GM21360 (cell line): ENCODE measurements at regions not wholly inside any gene's neighbourhood (a gene's known extent, or its start where the extent isn't known, plus 50 kb on each side); places are given as distances from the start of the nearest gene placed in this dataset.
"Not testable (repeated sequence)": the region's sequence is repeated elsewhere in the genome, so short reads cannot be mapped to it uniquely, and the experiment has no call there.

ENCODE experiments used
- ATAC-seq: cut with Tn5 transposase; IDR thresholded peaks from one replicate; pipeline ENCODE4 v1.9.1; 2021; ENCODE audit warnings: mild to moderate bottlenecking, moderate library complexity; ENCODE audit not compliant: unreplicated experiment

DNA sequence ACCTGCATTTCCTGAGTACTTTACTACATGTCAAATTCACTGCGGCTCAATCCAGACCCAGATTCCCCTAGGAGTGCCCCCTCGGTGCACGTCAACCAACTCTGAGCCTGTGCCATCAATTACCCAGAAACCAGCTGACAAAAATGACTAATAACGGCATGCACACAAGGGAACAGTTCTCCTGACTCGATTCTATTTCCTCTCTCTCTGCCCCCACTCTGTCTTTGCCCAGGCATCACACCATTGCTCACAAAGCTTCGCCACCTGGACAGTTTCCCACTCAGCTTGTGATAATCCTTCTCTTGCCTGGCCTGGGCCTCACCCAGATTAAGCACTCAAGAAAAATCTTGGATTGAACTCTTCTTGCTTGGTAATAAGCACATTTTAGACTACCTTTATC lies 115.3 kb upstream of the NDUFV2 start:
- no peak for ATAC-seq

DNA sequence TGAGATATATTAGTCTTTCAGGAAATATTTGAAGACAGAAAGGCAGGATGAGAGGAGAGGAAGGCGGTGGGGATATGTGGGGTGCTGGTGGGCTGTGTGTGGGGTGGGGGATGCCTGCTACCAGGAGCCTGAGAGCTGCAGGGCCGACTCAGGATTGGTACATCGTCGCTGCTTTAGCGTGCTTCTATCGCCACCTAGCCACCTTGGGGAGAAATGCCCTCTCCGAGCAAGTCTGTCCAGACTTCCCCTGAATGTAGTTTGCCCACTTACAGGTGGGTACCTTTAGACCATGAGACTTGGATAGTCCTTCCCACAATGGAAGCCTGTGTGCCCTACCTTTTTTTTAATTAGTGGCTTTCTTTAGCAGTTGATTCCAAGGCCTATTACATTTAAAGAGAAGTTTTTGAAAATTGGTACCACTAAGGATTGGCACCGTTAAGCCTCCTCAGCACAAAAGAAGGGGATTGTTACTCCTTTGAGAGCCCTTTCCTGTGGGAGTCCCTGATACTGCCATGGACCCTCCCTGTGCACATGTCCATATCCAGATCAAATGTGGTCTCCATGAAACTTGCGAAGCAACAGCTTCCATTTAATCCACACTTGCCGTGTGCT lies 114.1 kb upstream of the NDUFV2 start:
- peak; percentile 83 for ATAC-seq

DNA sequence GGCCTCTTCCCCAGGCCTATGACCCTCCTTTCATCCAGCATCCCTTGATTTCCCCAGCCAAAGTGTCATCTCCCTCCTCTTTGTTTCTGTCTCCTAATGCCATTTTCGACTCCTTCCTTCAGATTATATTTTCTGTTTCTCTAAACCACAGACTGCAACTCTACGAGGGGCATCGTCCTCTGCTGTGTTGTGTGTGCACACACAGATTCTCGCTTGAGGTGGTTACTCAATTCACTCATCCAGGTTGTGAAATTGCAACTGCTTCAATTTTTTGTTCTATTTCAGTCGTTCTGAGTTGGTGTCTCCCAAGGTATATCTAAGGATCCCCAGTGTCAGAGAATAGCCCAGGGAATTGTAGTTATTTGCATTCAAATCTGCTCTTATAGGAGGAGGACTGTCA lies 113.5 kb upstream of the NDUFV2 start:
- ATAC-seq, result no peak

DNA sequence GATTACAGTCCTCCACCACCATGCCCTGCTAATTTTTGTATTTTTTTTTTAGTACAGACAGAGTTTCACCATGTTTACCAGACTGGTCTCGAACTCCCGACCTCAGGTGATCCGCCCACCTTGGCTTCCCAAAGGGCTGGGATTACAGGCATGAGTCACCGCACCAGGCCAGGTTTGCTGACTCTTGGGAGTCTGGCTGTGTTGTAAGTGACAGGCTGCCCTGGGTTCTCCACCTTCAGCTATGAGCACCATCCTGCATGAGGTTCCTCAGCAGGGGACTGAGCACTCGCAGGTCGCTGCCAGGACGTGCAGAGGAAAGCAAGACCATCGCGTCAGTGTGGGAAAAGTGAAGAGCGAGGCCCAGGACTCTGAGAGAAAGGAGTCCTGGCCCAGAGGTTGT lies 112.6 kb upstream of the NDUFV2 start:
- no peak for ATAC-seq

DNA sequence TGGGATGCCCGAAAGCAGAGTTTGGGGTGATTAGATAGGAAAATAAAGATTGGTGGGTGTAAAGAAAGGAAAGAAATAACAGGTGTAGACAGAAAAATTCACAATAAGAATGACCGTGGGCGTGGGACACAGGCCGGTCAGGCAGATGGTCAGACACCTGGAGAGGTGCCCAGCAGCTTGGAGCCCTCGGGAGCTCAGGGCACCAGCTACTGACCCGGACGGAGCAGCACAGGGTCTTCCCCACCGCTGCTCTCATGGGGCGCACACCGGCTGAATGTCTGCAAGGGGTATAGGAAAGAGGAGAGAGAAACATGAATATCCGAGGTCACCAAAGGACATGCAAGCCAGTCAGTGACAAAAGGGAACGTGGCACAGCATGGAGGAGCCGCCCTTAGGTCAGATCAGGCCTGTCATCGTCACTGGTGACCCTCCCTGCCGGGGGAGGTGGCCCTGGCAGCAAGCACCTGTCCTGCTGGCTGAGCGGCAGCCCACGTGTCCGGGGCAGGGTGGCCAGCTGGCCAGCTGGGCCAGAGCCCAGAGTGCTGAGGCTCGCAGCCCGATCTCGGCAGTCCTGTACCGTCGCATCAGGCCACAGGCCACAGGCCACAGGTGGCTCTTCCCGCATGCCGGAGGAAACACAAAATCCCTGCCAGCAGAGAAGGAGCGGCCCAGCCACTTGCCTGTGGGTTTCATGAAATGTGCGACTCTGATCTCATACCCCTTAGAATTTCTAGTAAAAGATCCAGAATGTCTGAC lies 112.0 kb upstream of the NDUFV2 start:
- no peak for ATAC-seq

DNA sequence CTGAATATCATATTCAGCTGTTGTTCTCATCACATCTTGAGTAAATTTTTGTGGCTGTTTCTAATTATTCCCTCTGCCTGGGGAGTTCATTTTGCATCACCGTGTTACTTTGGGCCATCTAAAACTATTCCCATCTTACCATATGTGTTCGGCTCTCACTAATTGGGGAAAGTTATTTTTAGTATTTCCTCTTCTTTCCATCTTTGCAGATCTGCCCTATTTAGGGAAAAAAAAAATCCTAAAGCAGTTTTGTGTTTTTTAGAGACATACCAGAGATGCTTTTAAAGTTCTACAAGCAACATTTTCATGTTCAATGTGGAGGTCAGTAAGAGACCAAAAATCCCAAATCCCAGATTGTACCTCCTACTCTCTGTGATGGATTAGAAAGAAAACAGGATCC lies 111.3 kb upstream of the NDUFV2 start:
- ATAC-seq, result no peak

DNA sequence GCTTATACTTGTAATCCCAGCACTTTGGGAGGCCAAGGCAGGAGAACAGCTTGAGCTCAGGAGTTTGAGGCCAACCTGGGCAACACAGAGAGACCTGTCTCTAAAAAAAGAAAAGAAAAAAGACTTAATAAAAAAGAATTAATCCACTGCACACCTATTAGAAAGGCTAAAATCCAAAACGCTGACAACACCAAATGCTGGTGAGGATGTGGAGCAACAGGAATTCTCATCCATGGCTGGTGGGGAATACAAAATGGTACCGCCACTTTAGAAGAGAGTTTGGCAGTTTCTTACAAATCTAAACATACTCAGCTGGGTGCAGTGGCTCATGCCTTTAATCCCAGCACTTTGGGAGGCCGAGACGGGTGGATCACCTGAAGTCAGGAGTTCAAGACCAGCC lies 110.0 kb upstream of the NDUFV2 start:
- not testable (repeated sequence) for ATAC-seq

DNA sequence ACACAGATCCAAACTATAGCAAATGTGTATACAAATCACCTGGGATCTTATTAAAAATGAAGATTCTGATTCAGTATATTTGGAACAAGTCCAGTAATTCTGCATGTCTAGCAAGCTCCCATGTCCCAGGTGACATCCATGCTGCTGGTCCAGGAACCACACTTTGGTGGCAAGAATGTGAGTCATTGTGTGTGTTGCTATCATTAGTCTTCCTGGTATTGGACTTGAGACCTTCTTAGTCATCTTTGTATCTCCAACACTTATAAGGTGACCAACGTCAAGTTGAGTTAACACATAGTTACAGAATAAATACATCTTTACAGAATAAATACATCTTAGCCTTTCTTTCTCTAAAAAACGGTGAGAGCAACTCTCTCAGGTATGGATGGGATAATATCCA lies 107.9 kb upstream of the NDUFV2 start:
- no peak for ATAC-seq

DNA sequence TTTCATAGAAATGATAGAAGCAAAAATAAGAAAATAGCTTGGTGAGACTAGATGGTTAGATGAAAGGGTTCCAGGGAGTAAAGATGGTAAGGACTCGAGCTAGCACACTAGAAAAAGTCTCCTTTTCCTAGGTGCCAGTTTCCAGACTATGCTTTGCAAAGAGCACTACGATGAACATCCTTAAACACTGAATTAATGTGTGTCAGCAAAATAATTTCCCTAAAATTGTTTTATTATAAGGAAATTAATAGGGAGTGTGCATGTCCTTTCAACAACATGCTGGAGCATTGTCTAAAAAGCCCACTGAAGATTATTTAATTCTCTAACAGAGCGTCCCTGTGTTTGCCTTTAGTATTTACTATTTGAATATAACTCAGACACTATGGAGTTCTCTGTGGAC lies 107.4 kb upstream of the NDUFV2 start:
- ATAC-seq, result no peak

DNA sequence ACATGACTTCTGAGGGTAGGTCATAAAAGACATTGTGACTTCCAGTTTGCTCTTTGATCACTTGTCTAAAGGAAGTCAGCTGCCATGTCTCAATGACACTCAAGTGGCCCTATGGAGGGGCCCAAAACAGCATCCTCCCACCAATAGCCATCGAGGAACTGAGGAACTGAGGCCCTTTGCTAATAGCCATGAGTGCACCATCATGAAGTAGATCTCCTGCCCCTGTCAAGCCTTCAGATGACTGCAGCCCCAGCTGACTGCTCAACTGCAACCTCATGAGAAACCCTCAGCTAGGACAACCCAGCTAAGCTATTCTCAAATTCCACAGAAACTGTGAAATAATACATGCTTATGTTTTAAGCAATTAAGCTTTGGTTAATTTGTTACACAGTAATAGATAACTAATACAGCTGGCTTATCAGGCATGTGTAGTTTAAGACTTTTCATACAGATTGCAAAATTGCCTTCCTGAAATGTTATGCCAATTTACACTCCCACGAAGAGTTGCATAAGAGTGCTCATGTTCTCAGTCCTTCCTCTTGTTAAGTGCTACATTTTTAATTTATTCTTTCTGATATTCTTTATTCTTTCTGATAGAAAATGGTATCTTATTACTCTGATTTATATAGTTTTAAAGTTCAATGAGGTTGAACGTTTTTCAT lies 105.6 kb upstream of the NDUFV2 start:
- no peak for ATAC-seq

DNA sequence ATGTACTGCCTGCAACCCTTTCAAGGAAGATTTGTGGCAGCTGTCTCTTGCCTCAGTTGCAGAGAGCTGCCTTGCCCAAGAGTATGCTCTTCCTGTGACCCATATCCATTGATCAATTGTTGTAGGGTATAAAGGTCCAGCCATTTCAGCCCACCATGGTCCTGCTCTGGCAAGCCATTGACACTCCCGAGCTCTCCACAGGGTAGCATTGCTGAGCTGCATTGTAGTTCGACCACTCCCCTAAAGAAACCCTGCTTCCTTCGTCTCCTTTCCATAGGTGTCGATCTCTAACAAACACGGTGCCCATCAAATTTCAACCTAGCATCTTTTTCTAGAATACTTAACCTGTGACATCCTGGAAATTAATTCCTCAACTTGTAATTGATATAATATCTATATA lies 104.9 kb upstream of the NDUFV2 start:
- no peak for ATAC-seq

DNA sequence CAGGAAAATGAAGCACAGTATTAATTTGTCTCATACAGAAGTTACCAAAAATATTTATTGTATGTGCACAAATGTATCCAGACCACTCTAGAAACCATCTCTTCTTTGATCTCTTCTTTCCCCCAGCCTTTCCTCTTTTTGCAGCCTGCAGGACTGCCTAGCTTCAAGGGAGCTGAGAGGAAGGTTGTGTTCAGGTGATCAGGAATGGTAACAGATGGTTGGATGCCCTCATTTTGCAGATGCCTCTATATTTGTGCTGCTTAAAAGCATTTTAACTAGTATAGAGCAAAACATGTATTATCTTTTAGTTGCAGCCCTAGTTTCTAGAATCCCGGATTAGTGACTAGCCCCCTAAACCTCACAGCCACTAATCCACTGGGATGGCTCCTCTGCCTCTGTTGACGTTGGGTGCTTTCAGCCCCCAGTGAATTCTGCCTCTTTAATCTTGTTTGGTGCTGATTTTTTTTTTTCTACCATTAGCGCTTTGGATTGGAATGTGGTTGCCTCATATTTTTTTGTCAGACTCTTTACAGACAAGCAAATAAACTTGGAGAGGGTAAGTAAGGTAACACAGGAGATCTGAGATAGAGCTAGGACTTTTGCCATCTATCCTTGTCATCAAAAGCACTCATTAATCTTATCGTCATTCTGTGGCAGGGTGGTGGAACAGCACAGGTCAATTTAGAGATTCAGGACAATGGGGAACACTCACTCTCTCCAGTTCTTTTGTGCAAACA lies 103.8 kb upstream of the NDUFV2 start:
- ATAC-seq, result no peak

DNA sequence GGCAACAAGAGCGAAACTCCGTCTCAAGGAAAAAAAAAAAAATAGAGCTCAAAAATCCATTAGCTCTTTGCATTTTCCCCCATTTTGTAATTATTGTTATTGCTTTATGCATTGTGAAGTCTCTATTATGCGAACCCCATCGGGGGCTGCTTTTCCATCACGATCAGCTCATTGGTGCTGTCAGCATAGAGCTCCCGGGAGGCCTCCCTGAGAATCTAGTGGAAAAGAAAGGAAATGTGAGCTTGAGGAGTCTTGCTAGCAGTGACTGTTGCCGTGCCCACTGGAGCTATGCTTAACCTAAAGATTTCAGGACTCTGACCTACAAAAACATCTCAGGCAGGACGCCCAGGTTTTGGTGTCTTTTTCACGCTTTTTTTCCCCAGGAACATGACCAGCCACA lies 102.6 kb upstream of the NDUFV2 start:
- ATAC-seq, result no peak

DNA sequence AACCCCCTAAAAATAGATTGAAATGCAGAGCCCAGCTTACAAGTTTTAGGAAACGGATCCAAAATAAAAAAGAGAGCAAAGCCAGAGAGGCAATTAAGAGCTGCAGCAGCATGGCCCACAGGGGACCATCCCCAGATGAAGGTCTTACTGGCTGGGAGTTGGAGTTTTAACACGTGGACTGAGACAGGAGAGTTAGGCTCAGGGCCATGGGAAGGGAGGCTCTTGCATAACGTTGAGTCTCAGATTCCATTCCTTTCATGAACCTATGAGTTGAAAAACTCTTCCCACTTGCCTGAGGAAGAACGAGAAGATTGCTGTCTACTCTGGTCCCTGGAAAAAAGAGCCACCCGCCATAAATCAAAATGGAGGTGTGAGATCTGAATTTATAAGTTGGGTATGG lies 101.8 kb upstream of the NDUFV2 start:
- no peak for ATAC-seq

DNA sequence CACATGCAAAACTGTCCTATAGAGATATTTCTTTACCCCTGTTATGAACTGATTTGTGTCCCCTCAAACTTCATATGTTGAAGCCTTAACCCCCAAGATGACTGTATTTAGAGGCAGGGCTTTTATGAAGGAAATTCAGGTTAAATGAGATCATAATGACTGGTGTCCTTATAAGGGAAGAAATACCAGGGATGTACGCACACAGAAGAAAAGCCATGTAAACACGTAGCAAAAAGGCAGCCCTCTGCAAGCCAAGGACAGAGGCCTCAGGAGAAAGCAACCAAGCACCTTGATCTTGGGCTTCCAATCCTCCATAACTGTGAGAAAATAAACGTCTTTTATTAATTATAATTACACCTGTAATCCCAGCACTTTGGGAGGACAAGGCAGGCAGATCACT lies 101.3 kb upstream of the NDUFV2 start:
- ATAC-seq, result no peak

DNA sequence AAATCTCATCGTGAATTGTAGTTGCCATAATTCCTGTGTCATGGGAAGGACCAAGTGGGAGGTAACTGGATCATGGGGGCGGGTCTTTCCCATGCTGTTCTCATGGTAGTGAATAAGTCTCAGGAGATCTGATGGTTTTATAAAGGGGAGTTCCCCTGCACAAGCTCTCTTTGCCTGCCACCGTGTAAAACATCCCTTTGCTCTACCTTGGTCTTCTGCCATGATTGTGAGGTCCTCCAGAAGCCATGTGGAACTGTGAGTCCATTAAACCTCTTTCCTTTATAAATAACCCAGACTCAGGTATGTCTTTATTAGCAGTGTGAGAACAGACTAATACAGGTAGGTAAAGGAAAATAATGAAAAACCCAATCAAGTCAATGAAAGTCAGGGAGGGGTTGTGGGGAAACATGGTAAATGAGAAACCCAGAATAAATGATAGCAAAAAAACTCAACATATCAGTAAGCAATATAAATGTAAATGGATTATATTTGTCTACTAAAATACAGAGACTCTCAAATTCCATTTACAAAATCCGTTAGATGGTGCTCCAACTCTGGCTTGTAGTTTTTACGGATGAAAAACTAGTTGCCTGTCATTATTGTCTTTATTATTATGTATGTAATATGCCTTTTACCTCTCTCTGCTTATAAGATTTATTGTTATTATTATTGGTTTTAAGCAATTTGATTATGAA lies 98.9 kb upstream of the NDUFV2 start:
- no peak for ATAC-seq

DNA sequence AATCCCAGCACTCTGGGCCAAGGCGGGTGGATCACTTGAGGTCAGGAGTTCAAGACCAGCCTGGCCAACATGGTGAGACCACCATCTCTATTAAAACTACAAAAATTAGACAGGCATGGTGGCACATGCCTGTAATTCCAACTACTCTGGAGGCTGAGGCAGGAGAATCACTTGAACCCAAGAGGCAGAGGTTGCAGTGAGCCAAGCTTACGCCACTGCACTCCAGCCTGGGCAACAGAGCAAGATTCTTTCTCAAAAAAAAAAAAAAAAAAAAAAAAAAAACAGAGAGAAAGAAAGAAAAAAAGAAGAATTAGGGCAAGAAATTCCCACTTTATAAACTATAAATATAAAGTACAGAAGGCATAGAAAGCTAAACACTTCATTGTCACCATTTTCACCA lies 98.2 kb upstream of the NDUFV2 start:
- ATAC-seq, result not testable (repeated sequence)

DNA sequence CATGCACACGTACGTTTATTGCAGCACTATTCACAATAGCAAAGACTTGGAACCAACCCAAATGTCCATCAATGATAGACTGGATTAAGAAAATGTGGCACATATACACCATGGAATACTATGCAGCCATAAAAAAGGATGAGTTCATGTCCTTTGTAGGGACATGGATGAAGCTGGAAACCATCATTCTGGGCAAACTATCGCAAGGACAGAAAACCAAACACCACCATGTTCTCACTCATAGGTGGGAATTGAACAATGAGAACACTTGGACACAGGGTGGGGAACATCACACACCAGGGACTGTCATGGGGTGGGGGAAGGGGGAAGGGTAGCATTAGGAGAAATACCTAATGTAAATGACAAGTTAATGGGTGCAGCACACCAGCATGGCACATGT lies 94.8 kb upstream of the NDUFV2 start:
- ATAC-seq, result not testable (repeated sequence)

DNA sequence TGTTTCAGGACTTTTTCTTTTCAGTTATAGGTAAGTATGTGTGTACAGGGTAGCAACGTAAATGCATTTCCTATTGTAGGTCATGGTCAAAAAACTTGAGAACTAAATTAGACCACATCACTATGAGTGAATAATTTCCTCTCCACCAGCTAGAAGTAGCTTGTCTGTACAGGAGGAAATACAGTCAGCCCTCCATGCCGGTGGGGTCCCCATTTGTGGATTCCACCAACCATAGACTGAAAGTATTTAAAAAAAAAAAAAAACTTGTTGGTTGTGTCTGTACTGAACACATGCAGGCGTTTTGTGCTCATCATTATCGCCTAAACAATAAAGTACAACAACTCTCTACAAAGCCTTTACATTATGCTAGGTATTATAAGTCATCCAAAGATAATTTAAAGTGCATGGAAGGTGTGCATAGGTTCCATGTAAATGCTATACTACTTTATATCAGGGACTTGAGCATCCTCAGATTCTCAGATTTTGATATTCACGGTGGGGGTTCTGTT lies 94.2 kb upstream of the NDUFV2 start:
- no peak for ATAC-seq

DNA sequence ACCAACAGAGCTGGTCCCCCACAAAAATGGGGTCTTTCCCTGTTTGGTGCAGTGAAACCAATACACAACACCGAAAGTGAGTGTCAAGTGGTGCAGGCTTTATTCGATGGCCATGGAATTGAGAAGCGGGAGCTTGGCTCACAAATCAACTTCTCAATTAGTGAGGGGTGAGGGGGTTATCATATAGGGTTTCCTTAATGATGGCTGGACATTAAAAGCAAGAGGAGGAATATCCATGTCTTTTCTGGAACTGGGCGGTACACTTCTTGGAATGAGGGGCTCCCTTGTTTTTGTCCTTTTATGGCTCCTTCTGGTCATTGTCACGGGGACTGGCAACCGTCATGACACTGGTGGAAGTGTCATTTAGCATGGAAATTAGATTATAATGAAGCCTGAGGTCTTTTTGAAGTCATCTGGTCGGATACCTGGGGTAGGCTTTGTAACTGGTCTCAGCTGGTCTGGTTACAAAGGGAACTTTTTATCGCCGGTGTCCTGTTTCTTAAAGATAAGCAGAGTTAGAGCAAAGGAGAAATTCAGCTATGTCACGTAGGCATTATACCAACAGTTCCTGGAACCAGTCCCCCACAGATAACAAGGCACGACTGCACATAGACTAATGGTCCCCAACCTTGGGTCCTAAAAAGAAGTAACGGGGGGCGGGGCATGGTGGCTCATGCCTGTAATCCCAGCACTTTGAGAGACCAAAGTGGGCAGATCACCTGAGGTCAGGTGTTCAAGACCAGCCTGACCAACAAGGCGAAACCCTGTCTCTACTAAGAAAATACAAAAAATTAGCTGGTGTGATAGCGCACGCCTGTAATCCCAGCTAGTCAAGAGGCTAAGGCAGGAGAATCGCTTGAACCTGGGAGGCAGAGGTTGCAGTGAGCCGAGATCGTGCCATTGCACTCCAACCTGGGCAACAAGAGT lies 93.5 kb upstream of the NDUFV2 start:
- ATAC-seq, result no peak
